HG03196 (cell line): ENCODE measurements at regions not wholly inside any gene's neighbourhood (a gene's known extent, or its start where the extent isn't known, plus 50 kb on each side); places are given as distances from the start of the nearest gene placed in this dataset.

ENCODE experiments used
- ATAC-seq: cut with Tn5 transposase; IDR thresholded peaks from one replicate; pipeline ENCODE4 v1.9.1; 2021; ENCODE audit not compliant: unreplicated experiment

DNA sequence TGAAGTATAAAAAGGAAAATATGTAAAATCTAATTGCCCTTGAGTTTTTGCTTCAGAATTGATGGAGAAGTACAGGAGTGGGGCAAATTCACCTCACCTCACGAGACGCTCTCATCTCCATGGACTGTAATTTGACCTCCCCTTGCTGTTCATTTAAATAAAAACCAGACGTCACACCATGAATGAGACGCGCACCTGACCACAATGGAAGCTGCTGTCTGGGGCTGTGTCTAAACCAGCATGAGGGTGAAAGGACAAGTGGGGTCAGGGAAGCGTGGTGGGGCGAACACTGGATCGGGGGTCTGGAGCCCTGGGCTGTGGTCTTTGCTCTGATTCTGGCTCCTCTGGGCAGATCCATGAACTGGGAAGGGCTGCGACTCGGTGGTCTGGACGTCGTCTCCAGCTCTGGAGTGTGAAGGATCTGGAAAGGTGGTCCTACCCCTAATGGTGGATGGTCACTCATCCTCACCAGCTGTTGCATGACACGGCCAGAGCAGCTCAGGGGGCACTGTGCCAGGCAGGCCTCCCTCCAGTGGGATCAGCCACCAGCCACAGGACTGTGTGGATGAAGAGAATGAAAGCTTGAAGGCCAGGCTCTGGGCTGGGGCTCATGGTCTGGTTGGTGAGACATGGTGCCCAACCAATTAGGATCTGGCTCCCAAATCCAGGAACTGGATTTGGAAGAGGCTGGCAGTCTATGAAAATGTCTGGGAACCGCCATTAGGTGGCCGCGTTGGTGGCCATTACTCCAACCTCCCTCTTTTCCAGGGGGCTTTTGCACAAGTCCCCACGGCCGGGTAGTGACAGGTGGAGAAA lies 728.6 kb downstream of the PTPRU start:
- no peak for ATAC-seq

DNA sequence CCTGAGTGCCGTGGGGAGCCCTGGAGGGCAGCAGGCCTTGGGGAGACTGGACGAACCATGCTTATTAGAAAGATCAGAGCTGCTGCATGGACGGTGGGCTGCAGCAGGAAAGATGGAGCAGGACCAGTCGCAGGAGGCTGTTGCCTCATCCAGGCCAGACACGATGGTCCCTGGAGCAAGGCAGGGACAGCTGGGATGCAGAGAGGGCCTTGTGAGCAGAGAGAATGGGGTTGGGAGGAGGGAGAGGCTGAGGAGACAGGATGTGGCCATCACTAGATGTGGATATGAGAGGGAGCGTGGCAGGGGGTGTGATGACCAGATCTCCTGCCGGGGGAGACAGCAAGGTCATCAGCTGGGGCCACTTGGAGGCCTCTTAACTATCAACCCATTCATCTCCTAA lies 727.6 kb downstream of the PTPRU start:
- no peak for ATAC-seq

DNA sequence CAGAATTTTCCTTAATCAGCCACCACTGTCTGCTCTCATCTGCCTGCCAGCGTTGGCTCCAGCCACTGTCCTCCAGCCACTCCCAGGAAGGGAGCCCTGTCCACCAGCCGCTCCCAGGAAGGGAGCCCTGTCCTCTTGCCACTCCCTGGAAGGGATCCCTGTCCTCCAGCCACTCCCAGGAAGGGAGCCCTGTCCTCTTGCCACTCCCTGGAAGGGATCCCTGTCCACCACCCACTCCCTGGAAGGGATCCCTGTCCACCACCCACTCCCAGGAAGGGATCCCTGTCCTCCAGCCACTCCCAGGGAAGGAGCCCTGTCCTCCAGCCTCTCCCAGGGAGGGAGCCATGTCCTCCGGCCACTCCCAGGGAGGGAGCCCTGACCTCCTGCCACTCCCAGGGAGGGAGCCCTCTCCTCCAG lies 726.5 kb downstream of the PTPRU start:
- ATAC-seq = no peak

DNA sequence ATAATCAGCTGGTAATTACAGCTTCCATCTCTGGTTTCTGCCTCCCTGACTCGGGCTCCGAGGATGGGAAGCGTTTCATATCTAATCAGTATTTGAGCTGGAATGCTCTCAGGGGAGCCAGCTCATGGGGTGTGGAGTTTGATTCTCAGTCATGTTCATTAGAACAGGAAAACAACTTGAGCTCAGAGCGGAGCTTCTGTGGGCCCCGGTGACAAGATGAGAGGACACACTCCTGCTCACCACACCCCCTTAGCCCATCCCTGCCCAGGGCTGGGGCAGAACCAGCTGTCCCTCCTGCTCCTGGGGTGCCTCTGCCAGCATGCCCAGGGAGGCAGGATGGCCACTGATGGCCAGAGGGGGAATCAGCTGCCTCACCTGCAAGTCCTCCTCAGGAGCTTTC lies 726.0 kb downstream of the PTPRU start:
- no peak for ATAC-seq

DNA sequence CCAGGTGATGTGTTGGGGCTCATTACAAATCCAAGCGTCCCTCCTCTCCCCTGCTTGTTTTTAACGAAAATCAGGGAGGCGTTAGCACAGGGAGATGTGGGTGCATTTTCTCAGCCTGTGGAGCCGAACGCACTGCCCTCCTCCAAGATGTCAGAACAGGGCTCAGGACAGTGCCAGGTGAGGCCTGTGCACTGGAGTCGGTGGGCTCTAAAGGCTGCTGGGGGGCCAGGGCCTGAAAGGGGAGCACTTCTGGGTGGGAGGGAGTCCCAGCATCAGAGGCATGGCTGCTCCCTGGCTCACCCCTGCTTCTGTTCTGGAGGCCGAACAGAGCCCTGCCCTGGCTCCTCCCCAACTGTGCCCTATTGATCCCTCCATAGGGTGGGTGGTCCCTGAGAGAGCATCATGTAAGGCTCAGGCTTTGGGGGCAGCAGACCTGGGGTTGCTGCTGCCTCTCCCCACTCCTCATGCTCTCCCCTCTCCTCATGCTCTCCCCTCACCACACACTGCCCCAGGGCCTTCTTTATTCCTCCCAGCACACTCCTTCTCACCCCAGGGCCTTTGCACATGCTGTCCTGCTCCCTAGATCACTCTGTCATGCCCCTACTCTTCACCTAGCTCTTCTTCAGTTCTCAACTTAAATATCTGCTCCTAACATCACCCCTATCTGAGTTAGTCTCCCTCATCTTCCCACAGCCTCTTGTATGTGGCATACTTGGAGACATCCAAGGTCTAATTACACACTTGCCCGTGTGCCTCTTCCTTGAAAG lies 725.2 kb downstream of the PTPRU start:
- ATAC-seq = no peak

DNA sequence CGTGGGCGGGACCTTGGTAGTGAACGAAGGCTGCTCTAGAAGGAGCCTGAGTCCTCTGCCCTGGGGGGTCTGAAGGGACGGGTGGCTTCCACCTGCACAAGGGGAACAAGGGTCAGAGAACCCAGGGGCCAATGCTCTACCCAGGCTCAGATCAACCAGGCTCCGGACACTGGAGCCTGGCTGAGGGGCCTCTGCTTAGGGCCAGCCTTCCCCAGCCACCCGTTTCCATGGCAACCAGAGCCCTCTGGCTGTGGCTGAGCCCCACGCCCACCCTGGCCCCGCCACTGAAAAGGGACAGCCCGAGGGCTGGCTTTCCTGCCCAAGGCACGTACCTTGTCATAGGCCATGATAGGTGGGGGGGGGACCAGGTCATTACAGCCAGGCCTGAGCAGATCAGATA lies 724.6 kb downstream of the PTPRU start:
- ATAC-seq = no peak

DNA sequence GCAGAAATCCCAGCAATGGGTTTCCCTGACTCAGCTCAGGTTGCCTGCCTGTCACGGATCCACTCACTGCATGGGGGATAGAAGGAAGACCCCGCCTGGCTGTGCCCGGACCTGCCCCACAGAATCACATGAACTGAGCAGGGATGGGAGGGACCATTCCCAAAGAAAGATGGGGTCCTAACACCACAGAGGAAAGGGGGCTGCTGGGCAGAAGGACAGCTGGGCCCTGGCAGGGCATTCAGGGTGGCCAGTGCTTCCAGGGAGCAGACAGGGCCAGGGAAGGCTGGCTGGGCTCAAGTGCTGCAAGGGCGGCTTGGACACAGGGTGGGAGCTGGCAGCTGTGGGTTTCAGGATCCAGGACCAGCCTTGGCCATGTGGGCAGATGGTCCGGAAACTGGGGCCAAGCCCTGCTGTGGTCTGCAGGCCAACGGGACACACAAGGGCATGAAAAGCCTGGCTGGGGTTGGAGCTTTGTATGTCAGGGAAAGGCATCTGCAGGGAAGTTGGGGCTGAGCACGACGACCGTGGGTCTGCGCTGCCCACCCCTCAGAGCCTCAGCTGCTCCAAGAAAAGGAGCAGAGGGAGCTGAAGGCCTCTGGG lies 723.9 kb downstream of the PTPRU start:
- ATAC-seq = no peak

DNA sequence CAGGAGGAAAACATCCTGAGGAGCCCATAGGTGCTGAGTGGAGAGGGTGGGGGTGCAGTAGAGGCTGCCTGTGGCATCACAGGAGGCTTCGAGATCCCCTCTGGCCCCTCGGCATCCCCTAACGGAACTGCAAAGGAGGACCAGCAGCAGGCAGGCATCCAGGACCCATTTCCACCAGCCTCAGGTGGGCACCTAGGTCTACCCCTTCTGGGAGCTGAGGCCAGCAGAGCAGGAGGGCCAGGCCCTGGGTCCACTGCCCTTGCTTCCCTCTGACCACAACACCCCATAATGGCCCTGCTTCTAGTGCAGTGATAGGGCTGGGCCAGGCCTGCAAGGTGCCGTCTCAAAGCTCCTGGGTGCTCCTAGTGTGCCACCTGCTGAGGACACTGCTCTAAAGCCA lies 723.0 kb downstream of the PTPRU start:
- ATAC-seq = no peak

DNA sequence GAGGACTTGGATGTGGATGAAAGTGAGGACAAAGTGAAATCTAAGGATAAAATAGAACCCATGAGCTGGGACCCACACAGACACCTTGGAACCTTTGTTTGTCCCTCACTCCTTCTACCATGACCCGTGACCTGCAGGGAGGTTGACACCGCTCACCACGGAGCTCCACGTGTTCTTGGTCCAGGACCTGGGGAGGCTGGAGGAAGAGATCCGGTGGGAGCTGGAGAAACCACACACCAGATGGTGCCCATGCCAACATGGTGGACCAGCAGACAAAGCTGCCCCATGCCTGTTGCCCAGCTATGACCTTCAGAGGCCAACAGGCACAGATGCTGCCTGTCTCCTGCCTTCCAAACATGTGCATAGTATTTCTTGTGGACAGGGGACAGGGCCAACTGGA lies 721.9 kb downstream of the PTPRU start:
- ATAC-seq = no peak

DNA sequence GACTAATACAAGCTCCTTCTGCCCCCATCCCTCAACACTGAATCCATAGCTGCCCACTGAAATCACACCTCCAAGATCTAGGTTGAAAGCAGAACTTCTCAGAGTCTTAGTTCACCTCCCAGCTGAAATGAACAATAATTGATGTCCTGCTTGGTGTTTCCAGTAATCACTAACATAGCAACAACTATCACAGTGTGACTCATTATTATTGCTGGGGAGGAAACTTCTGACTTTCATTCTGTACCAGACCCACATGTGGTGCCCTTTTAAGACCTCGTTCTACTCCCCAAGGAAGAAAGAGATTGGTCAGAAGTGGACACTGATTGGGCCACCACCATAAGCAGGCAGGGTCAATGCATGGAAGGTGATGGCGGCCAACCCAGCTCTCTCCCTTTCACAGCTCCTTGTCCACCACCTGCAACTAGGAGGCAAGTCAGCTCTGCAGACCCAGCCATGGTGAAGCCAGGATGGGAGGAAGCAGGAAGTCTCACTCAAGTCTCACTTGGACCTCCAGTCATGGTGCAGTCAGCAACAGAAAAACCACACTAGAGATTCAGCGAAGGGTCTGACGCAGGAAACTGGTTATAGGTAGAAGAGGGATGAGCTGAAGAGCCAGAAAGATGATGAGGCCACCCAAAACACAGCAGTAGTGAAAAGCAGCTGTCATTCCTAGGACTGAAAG lies 720.2 kb downstream of the PTPRU start:
- no peak for ATAC-seq

DNA sequence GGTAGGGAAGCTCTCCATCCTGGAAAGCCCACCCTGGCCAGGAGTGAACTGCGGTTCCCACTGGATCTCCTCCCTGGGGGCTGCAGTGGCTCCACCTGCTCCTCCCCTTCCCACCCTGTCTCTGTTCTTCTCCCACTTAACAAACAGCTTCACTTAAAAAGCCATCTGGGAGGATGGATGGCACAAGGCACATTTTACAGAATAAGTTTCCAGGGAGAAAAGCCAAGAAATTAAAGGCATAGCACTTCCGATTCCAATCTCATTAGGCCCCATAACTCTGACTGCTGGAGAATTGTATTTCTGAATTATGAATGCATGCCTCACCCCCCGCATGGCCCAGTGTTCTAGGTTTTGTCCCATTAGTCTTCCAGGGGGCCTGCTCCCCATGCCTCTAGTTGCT lies 718.3 kb downstream of the PTPRU start:
- ATAC-seq = no peak

DNA sequence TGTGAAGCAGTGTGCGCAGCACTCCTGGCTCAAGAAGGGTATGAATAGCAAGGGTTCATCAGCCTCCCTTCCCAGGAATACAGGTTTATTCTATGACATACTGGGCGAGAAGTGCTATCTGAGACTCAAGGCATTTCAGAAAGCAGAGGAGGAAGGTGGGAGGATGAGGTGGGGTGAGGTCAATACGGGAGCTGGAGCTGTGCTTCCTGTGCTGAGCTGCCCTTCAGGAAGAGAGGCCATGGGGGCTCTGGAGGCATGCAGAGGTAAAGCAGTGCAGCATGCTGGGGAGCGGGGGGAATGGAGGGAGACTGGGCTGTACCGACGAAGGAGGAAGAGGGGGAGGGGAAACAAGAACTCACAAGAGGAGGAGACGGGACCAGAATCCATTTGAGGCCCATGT lies 717.6 kb downstream of the PTPRU start:
- ATAC-seq = no peak

DNA sequence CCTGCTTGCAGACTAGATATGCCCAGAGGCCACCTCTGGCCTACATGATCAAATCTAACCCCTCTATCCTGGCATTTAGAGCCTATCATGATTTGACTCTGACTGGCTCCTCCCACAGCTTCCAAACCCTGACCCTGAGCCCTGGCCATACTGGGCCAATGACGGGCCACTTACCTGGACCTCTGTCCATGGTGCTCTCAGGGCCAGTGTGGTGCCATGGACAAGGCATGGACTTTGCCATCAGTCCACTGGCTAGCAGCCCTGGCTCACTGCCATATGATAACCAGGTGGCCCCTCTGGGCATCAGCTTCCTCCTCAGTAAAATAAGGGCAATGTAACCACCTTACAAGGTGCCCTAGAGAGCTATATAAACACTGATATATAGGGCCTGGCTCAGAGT lies 713.4 kb downstream of the PTPRU start:
- no peak for ATAC-seq

DNA sequence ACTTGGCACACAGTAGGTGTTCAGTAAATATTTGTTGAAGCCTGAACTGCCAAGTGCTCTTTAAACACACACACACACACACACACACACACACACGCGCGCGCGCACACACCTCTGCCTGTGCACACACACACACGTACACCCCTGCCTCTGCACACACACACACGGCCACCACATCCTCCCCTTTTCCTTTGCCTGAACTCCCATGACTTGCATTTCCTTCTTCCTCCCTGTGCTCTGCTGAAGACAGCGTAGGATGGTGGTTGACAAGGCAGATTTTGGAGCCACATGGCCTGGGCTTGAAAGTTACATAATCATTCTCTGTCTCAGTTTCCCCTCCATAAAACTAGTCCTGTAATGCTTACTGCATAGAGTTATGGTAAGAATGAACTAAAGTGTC lies 712.3 kb downstream of the PTPRU start:
- ATAC-seq = no peak

DNA sequence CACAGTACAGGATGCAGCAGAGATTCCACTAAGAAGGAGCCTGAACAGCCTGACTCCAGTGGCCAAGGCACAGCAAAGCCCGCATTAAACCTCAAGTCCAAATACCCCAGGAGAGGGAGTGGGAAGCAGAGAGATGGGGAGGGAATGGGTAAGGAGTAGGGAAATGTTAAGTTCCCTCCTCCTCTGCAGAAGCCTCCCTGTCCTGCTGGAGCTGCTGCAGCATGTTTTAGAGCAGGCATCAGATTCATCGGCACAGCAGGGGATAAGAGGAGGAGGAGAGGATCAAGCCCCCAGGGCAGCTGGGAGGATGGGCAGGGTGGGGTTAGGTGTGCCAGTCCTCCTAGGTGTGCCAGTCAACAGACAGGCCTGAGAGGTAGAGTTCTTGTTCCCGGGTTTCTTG lies 709.7 kb downstream of the PTPRU start:
- no peak for ATAC-seq

DNA sequence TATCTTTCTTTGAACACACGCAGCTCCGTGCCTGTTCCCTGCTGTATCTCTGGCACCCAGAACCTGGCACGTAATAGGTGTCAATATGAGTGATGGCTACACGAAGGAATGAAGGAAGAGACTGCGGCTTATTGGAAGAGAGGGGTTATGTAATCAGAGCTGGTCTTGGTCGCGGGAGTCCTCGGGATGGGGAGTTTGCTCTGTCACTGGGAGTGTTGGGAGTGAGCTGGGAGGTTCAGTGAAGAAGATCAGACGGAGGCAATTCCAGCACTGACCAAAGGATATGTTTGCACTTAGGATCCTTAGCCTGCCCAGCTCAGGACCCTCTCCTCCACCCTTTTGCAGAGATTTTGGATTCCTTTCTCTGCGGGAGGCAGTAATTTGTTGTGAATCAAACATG lies 709.1 kb downstream of the PTPRU start:
- no peak for ATAC-seq

DNA sequence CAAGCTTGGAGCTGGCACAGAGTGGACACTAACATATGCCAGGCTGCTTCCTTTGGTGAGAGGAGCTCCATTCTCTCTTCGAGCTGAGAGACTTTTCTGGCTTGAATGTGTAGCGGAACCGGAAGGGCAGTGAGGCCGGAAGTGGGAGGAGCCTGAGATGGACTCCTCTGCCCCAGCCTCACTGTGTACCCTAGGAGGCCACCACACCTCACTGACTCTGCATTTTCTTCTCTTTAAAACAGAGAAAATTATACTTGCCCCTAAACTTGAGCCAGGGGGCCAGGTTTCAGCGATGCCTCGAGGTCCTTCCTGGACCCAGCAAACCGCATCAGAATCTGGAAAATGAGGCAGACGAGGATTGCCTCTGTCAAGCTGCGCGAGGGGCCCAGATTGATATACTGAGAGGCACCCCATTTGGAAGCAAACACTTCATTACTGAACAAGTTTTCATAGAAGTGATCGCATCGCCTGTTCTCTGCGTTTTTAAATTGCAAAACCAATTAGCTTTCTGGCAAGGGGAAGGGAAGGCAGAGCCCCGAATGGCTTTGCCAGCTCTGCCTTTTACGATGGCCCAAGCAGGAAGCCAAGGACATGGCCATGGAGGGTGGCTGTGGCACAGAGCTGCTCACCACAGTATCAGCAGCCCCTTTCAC lies 708.1 kb downstream of the PTPRU start:
- no peak for ATAC-seq

DNA sequence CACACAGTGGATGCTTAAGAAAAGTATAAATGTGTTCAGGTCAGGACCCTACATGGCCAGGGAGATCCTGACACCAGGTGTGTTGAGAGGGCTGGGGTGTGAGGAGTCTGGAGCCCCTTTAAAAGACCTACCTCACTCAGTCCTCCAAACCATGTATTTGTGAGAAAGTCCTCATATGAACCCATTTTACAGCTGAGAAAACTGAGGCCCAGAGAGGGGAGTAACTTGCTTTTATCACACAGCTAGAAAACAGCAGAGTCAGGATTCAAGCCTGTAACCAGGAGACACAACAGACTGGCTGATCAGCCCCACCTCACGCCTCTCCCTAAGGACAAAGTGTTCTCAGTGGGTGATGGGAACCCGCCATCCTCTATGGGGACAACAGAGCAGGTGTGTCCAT lies 706.7 kb downstream of the PTPRU start:
- ATAC-seq = no peak

DNA sequence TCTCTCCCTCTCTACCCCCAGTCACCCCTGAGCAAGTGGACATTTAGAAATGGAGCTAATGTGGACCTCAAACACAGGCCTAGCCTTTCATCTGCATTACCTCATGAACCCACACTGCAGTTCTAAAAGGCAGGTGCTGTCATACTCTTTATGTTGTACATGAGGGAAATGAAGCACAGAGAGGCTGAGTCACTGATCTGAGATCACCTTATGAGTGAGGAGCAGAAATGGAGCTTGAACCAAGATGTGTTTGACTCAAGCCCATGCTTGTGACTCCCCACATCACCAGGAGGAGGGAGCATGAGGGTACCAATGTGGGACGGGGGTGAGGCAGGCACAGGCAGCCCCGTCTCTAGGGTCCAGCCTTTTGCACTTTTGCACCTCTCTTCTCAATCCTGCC lies 702.8 kb downstream of the PTPRU start:
- no peak for ATAC-seq

DNA sequence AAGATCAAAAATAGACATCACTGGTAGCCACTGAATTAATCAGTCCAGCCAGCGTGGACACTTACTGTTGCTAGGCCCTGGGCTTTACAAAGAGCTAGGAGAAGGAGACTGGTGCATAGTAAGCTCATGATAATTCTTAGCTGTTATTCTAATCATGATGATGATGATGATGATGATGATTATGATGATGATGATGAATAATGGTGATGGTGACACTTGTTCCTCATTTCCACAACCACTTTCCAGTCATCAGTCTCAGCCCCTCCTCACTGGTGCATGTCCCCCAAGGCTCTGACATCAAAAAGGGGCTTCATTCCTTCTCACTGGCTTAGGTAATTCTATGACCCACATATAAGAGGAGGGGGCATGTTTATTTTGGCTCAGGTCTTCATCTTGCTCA lies 701.0 kb downstream of the PTPRU start:
- no peak for ATAC-seq

DNA sequence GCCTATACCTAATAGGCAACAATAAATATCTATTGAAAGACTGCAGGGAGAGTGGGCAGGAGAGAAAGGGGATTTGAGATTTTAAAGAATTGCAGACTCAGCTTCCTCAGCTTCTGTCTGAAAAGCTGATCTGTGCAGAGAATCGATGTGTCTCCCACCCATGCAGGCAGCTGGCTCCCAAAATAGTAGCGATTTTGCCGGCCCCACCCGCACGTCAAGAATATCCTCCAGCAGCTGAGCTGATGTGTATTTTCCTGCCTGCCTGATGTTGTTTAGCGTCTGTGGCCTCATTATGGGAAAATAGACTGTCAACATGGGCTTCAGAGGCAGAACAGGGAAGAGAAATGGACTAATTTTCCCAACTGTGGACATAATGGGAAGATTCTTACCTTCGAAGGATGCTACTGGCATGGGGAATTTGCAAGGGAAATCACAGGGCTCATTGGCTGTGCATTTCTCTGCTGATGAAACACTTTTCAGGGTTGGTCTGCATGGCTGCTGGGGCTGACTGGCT lies 699.8 kb downstream of the PTPRU start:
- no peak for ATAC-seq
